Brain pericyte (primary cell): ENCODE measurements at regions not wholly inside any gene's neighbourhood (a gene's known extent, or its start where the extent isn't known, plus 50 kb on each side); places are given as distances from the start of the nearest gene placed in this dataset.

Source experiments
- DNase-seq: peaks from one replicate; pipeline ENCODE4 v3.0.0-alpha.2; 2012; ENCODE audit warnings: low read depth, low spot score

DNA sequence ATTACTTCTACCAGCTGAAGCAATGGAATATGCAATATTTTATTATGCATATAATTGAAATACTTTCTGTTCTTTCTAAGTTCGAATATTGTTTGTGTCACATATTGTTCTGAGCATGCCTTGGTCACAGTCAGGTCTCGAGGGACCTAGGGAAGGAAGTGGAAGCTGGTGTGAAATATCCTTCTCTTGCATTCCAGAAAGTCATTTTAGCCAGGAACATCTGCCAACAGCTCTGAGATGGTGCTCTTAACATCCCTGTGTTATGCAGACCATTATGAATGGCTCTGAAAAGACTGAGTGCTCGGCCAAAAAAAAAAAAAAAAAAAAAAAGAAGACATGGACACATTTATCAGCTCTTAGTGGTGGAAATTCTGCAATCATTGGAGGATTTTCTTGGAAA, 132.7 kb upstream of the JAG1 start:
- DNase-seq = no peak

DNA sequence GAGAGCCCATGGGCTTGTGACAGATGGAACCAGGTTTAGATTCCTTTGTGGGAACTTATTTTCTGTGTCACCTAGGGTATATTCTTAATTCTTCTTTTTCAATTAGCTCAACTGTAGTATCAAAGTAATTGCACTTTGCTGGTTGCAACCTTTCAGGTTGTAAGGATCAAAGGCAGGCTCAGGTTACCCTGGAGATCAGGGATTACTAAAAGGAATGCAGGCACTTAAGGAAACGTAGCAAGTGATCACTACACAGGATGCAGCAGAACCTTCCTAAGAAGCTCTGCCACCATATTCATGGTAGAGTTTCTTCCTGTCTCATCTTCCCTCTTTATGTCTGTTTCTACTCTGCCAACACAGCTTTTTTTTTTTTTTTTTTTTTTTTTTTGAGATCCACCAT, 133.2 kb upstream of the JAG1 start:
- no peak for DNase-seq

DNA sequence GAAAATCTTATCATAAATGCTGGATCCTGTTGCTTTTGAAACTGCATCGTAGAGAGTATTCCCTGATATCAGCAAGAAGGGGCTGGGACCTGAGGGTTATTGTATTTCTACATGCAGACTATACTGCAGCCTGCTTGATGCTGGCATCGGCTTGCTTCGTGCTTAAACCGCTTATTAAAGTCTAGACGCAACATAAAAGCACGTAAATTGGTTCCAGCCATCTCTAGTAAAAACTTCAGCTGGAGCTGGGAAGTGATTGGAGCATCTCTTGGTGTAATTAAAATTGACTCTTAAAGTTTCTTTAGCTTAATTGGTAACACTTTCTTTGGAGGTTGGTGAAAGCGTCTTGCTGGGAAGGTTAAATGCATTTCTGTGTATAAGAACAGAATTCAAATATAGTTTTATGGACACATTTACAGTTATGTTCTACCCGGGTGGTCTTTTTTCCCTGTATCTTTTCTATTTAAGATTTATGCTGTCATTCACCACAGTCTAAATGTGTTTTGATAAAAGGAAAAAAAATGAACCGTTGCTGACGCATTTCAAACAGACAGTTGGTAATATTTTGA, 139.0 kb upstream of the JAG1 start:
- no peak for DNase-seq

DNA sequence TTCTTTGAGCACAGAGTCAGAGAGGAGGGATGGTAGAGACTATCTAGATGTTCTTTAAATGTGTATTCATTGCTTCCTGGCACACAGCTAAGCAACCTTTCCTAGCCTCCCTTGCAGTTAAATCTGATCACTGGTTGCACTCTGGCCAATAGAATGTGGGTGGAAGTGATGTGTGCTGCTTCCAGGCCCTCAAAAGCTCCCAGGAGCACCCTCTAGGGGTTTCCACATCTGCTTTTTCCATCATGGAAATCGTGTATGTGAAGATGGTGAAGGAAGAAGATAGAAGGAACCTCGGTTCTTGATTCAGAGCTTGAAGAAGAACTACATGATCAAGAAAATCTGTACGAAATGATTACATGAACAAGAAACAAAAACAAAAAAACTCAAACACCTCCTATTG, 149.8 kb upstream of the JAG1 start:
- DNase-seq = no peak

DNA sequence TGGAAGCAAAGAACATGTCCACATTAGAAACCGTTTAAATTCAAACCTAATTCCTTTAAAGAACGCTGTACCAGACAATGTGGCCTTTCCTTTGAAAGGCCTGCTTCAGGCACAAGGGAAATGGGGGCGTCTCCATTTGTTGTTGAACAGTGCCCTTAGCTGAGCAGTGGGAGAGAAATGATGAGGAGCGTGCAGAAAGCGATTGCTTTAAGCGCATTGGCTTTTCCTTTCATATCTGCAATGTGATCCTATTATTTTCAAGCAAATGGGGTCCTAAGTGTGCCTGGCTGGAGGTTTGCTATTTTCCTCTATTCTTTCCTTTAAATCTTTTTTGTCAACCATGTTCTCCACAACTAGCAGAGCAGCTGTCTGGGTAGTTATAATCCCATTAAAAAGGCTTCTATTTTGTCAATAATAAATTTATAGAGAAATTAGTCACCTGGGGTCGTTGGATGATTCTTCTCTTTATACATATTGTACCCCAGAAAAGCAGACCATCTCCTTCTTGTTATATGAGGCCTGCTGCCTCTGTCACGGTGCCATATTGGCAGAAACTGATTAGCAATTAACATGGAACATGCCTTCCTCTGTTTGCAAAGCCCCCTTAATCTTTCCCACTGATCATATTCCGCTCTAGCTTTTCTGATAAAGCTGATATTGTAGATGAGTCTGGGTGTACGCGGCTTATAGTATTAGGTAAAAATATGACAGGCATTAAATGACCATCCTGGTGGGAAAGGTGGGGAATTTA, 151.1 kb upstream of the JAG1 start:
- no peak for DNase-seq

DNA sequence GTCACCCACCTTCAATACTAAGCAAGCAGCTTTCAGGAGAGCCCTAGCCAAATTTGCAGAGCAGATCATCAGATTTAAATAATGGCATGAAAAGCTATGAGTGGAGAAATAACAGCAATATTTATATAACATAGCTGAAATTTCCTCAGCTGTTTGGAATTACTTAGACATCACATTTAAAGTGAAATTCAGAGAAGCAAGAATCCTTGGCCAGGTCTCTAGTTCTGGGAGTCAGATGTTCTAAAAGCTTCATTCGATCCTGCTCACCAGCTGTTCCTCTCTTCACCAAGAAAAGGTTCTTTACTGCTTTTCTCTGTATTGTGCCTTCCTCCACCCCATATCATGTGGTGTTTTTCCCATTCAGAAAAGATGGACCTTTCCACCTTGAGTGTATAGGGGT, 152.3 kb upstream of the JAG1 start:
- DNase-seq = no peak

DNA sequence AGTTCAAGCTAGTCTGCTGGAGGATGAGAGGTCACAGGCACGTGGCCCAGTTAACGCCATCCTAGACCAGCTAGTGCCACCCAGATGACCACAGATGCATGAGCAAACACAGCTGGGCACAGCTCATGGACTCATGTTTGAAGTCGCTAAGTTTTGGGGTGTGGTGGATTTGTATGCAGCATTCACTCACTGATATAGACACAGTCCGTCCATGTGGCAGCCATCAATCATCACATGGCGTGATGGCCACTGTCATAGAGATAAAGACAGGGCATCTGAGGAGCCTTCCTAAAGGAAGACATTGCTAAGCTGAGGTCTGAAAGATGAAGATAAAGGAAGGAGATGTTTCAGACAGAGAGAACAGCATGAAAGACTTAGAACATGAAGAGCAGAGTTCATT, 154.4 kb upstream of the JAG1 start:
- no peak for DNase-seq

DNA sequence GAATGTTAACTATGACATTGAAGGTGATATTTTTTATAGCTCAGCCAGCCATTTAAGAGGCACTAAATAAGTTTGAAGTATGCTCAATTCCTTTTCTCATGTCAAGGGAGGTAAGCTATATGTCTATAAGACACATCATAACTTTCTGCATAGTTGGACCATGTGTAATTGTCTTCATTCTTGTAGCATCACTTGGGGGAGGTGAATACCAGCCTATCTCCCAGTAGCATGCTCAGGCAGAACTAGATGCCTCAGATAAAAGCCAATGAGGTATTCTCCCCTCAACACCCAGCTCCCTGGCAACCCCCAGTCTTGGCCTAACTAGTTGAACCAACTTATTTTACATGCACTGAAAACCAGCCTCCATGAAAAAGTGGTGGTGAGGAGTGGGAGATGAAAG, 158.3 kb upstream of the JAG1 start:
- no peak for DNase-seq

DNA sequence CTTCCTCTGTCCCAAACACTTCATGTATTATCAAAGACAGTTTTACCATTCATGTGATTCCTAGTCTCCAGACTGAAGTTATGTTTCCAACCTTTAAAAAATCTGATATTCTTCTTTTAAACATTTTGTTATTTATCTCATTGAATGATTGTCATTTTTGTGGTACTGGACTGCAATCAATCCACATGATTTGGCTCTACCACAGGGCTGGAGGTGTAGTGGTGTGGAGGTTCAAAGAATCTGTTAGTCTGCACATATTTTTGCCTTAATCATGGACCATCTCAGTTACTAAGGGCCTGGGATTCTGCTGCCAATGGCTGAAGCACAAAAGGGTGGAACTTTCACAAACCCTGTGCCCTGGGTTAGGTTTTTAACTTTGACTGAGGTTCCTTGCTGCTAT, 164.1 kb upstream of the JAG1 start:
- no peak for DNase-seq

DNA sequence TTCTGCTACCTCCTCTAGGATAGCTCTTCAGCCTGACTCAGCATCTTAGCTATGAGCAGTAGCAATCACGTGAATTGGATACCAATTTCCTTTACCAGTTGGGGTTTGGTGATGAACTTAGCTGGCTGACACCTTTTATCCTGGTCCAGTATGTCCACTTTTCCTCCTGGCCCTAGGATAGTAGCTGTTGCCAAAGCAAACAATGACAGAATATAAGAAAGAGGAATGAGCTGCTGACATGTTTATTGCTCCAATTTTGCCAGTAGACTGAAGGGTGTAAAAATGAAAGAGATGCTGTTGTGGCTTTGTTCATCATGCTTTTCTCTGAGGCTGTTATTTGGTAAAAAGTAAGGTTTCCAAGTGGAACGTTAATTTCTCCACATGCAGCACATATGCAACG, 168.3 kb upstream of the JAG1 start:
- DNase-seq = no peak

DNA sequence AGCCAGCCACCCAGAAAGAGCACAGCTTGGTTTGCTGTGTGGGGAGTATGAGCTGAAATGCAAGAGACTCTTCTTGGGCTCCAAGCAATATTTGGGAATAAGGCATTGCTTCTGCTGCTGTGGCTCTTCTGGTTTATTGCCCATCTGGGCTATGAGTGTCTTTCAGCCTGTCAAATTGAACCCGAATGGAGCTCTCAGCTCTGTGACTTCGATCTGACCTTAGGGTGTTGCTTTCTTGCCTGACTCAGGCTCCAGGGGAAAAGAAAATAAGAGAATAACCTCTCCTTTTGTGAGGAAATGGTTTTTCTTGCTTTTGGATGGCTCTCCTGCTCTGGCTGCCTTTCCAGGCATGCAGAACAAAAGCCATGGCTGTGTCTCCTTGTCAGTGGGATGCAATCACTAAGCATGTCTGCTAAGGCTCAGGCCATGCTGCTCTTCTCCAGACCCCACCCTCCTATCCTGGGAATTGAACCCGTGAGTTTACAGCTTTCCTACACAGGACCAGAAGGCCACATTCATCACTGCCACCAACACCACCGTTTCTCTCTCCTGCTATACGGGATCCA, 169.4 kb upstream of the JAG1 start:
- DNase-seq = no peak

DNA sequence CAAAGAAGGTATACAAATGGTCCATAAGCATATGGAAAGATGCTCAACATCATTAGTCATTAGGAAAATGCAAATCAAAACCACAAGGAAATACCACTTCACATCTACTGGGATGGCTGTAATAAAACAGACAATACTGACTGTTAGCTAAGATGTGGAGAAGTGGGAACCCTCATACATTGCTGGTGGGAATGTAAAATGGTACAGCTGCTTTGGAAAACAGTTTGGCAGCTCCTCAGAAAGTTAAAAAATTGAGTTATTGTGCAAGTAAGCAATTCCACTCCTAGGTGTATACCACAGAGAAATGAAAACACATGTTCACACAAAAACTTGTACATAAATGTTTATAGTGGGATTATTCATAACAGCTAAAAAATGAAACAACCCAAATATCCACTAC, 173.0 kb upstream of the JAG1 start:
- DNase-seq = no peak

DNA sequence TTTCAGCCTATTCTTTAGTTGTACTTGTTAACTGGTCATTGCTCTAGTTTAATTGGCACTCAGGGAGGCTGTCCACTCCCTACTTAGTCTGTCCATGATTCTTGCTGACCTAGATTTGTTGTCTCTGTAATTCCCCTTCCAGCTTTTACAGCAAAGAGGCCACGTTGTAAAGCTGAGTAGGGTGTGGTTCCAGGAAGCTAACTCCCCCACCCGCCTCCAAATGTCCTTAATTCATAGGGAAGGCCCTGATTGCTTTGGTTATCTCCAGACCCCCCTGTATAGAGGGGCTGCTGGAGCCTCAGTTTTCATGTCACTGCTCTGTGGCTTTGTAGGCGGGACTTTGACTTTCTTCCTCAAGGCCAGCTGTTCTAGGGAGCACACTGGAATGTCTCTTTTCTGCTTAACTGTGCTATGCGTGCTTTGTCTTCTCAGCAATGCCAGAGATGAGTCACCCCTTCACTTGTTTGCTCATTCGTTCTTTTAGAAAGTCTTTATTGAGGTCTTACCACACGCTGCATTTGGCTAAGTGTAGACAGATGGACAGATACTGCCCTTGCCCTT, 175.1 kb upstream of the JAG1 start:
- DNase-seq = peak; percentile 57

DNA sequence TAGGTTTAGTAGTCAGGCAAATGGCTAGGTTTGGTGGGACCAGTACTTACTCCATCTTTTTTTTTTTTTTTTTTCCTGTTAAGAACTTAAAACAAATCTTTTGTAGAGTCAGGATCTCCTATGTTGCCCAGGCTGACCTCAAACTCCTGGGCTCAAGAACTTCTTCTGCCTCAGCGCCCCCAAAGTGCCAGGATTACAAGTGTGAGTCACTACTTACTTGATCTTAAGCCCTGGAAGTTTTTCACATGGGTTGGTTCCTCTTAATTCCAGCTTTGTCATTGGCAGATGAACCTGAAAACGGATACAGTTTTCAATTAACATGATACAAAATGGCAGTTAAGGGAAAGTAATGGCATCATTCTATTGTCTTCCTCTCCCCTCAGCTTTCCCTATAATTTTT, 179.4 kb upstream of the JAG1 start:
- no peak for DNase-seq

DNA sequence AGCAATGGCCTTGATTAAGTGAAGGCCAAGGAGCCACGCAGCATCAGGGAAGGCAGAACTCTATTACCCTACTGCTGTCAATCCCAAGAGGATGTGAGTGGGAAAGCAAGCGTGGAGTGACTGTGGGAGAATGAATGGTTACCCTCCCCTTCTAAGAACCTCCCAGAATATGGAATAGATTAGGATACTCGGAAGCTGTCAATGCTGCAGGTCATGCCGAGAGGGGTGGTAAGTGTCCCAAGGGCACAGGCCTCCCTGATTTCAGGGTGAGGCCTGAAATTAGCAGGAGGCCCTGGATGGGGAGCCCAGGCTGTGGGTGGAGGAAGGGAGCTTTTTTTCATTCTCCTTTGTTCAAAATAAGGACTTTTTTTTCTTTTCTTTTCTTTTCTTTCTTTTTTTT, 179.9 kb upstream of the JAG1 start:
- DNase-seq = no peak

DNA sequence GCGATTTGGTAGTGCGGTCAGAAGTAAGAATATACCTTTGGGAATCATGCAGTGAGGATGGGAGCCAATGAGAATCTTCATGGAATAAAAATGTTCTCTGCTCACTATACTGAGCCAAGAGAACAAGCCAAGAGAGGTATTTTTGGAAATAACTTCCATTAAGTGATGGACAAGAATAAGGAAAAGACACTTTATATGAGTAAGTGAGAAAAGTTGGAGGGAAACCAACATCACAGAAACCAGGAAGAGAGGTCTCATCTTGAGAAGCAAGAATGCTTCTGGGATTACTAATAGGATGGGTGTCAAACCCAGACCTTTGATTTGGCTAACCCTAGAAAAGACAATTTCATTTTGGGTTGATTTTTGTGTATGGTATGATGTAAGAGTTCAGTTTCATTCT, 181.2 kb upstream of the JAG1 start:
- no peak for DNase-seq

DNA sequence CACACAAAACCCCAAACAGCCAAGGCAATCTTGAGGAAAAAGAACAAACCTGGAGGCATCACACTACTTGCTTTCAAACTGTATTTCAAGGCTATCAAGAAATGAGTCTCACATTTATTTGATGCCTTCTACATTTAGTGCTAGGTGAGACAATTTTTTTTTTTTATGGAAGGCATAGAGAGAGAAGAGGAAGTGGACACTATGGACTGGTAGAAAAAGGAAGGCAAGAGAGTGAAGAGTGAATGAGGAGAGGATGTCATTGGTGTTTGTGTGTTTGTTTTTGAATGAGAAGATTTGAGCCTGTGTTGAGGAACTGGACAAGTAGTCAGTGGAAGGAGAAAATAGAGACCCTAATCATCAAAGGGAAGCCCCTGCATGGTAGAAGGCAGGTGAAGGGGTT, 182.0 kb upstream of the JAG1 start:
- no peak for DNase-seq

DNA sequence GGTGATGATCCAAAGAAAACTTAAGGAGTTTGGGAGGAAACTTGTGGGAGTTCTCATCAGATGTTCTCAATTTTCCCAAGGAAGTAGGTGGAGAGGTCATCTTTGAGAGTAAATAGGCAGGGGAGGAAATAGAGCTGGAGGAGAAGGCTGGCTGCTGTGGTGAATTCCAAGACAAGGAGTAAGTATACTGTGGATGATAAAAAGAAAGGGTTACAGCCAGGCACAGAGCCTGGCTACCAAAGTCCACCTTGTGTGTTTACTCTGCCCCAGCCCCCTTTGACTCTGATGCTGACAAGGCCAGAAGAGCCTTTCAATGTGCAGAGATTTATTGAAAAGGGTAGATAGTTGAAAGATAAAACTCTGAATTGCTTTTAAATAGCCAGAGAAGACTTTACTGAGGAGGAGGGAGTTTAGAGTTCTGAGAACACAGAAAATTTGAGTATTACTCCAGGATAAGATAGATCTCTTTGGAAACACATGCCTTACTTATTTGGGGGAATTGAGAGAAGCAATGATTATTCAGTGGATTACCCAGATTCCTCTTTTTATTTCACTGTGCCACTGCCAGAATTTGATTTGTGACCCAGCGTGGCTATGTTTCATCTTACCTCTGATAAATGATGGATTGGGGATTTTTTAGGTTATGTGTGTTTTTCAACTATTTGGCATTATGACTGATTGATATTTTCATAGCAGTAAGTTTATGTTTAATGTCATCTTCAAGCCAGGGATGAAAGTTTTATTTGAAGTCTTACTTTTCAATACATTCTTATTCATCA, 182.6 kb upstream of the JAG1 start:
- no peak for DNase-seq

DNA sequence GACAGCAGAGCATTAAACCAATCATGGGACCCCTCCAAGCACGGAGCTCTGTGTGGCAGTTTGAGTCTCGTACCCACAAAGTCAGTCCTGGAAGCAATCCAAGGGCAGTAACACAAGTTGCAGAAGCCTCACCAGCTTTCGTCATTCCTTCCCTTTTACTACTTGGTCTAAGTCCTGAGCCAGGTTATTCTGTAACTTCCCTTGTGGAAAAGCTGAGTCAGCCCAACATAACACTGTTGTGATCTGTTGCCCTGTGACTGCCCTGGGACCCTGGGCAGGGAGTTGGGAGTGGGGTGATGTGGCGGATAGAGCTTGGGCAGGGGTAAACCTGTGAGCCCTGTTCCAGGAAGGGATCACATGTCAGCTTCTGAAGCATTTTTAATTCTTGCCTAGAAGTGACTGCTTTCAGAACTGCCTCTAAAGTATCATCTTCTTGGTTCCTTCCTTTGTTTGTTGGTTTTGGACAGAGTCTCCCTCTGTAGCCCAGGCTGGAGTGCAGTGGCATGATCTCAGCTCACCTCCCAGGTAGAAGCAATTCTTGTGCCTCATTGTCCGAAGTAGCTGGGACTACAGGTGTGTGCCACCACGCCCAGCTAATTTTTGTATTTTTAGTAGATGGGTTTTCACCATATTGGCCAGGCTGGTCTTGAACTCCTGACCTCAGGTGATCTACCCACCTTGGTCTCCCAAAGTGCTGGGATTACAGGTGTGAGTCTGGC, 183.7 kb upstream of the JAG1 start:
- no peak for DNase-seq

DNA sequence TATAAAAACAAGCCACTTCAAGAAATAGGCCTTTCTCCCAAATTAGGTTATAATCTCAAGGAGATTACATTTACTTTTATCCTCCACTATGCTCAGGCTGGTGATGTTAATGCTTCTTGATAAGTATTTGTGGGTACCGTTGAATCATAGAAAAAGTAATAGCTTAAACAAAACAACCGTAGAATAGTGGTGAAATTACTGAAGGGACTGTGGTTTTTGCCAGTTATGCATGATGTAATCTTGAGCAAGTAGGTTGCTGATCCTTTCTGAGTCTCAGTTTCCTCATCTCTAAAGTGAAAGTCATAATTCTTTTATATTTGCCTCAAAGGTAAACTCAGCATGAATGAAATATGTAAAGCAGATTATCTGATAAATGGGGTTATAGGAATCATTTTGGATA, 187.3 kb upstream of the JAG1 start:
- DNase-seq = no peak

DNA sequence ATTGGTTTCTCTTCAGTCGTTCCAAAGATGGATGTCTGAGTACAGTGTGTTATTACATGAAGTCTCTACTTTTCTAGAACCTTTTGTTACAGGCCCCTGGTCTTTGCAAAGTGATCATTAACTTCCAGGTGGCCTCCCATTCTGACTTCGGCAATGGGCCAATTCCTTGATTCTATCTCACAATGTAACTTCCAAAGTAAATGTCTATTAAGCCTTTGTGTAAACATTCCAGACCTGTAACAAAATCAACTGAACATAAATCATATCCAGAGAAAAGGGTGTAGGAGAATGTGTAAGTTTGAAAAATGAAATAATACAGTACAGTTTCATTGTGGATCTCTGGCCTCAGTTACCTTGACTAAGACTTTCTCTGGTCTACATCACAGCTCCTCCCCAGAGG, 187.8 kb upstream of the JAG1 start:
- DNase-seq = no peak
